CD4-positive, alpha-beta memory T cell (primary cell): ENCODE measurements at regions not wholly inside any gene's neighbourhood (a gene's known extent, or its start where the extent isn't known, plus 50 kb on each side); places are given as distances from the start of the nearest gene placed in this dataset.

Experiments used
- CTCF ChIA-PET: fragments of 350-600 bp; sonication (Branson Sonifier 250); formaldehyde crosslinking; loops from one replicate; lab custom pipeline; 2021; ENCODE audit warnings: inconsistent platforms; ENCODE audit not compliant: partially characterized antibody; lab: Charles Lee
- POLR2A ChIA-PET: fragments of 350-600 bp; sonication (Branson Sonifier 250); formaldehyde crosslinking; loops from one replicate; lab custom pipeline; 2021; ENCODE audit not compliant: partially characterized antibody; lab: Charles Lee
- DNase-seq, 5 donors: peaks; one replicate each; pipeline versions ENCODE4 v3.0.0 to v3.0.0-alpha.2; 2020 to 2022; ENCODE audit warnings: mixed read lengths in 1 of 5
- H3K27ac ChIP-seq: one replicate; pipeline ENCODE4 v1.7.0; 2013; ENCODE audit warnings: low read depth, low read length
- H3K27me3 ChIP-seq: 2 replicates; pipeline ENCODE4 v1.7.0; 2013; ENCODE audit warnings: mild to moderate bottlenecking, low read length, moderate library complexity; ENCODE audit not compliant: insufficient read depth
- H3K36me3 ChIP-seq: 2 replicates; pipeline ENCODE4 v1.7.0; 2013; ENCODE audit warnings: mild to moderate bottlenecking, low read length, moderate library complexity; ENCODE audit not compliant: insufficient read depth
- H3K4me1 ChIP-seq: 2 replicates; pipeline ENCODE4 v1.7.0; 2013; ENCODE audit warnings: mild to moderate bottlenecking, low read length, moderate library complexity; ENCODE audit not compliant: insufficient read depth
- H3K4me3 ChIP-seq, 2 donors: one replicate each; pipeline ENCODE4 v1.7.0; 2013; ENCODE audit warnings: low read length in 2 of 2, mild to moderate bottlenecking in 1 of 2
- H3K9me3 ChIP-seq, 2 donors: one replicate each; pipeline ENCODE4 v1.7.0; 2013; ENCODE audit warnings: low read length in 2 of 2, control low read depth in 1 of 2; ENCODE audit not compliant: control insufficient read depth in 1 of 2
- H3K27ac Mint-ChIP-seq, 7 donors: one replicate each; pipeline ENCODE4 v1.8.0; 2020 to 2021; ENCODE audit warnings: mixed read lengths in 7 of 7, mild to moderate bottlenecking in 6 of 7, inconsistent platforms in 3 of 7, moderate library complexity in 3 of 7
- H3K27me3 Mint-ChIP-seq, 2 donors: one replicate each; pipeline ENCODE4 v1.8.0; 2020 to 2021; ENCODE audit warnings: mixed read lengths in 2 of 2
- H3K36me3 Mint-ChIP-seq, 2 donors: one replicate each; pipeline ENCODE4 v1.8.0; 2020 to 2021; ENCODE audit warnings: mixed read lengths in 2 of 2, inconsistent platforms in 1 of 2, mild to moderate bottlenecking in 1 of 2
- H3K4me1 Mint-ChIP-seq, 4 donors: one replicate each; pipeline ENCODE4 v1.8.0; 2020 to 2021; ENCODE audit warnings: mixed read lengths in 4 of 4, mild to moderate bottlenecking in 1 of 4
- H3K4me3 Mint-ChIP-seq, 8 donors: one replicate each; pipeline ENCODE4 v1.8.0; 2020 to 2021; ENCODE audit warnings: mixed read lengths in 8 of 8, mild to moderate bottlenecking in 7 of 8, moderate library complexity in 6 of 8, inconsistent platforms in 3 of 8
- H3K9me3 Mint-ChIP-seq, 8 donors: one replicate each; pipeline ENCODE4 v1.8.0; 2020 to 2021; ENCODE audit warnings: mixed read lengths in 8 of 8, mild to moderate bottlenecking in 5 of 8, inconsistent platforms in 3 of 8, moderate library complexity in 1 of 8
- intact Hi-C: fragments of 100-400 bp; cut with micrococcal nuclease; formaldehyde crosslinking; loops from one replicate; pipeline ENCODE4 v1.15.1; 2023

DNA sequence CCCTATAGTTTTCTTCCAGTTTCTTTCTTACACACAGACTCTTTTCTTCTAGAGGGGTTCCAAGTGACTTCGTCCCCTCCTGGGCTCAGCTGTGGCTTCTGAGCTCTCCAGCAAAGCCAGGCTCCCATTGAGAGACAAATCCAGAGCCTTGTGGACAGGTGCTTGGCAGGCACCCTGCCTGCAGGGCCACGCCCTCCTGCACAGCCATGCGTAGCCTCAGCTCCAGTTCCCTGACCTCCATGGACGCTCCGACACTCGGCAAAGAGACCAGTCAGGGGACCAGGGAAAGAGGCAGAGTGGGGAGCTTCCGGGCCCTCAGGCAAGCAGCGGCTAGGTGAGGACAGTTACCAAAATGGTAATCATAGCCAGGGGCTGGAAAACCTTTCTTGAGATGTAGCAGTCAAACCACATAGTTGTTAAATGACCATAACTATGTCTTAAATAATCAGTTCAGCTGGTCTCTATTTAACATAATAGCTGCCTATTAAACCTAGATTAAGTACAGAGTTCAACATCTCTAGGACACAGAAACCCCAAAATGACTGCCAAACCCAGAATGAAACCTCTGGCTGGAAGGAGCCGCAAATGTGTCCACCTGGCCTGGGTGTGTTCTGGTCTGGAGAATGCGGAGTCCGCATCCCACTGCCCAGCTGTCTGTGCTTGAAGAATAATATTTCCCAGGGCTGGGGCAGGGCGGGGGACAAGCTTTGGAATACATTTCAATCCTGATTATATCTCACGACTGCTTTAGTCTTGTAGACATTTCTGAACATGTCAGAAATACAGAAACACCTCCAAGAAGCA is 69.3 kb upstream of the RGMA start:
- no peaks in the 10 kb centered on the region for H3K36me3 ChIP-seq
- no peaks in the 10 kb centered on the region for H3K36me3 Mint-ChIP-seq
- H3K4me3 ChIP-seq, result no peak overlapping the region
- peaks cover 1 to 2% (median 2%) of the 10 kb centered on the region in 4 donors for H3K4me1 Mint-ChIP-seq
- ChIA-PET POLR2A (no interaction called here), CTCF (no interaction called here)
- peaks cover 0 to 15% (median 4%) of the 10 kb centered on the region in 8 donors for H3K9me3 Mint-ChIP-seq
- H3K27me3 Mint-ChIP-seq, result no peaks in the 10 kb centered on the region
- H3K27ac Mint-ChIP-seq, result no peak overlapping the region
- H3K4me1 ChIP-seq, result peaks cover under 1% of the 10 kb centered on the region
- DNase-seq, result no peak
- no peaks in the 10 kb centered on the region for H3K27me3 ChIP-seq
- intact Hi-C loops, result no loop called here
- H3K27ac ChIP-seq, result no peak overlapping the region
- H3K9me3 ChIP-seq, result no peaks in the 10 kb centered on the region
- no peak overlapping the region for H3K4me3 Mint-ChIP-seq

DNA sequence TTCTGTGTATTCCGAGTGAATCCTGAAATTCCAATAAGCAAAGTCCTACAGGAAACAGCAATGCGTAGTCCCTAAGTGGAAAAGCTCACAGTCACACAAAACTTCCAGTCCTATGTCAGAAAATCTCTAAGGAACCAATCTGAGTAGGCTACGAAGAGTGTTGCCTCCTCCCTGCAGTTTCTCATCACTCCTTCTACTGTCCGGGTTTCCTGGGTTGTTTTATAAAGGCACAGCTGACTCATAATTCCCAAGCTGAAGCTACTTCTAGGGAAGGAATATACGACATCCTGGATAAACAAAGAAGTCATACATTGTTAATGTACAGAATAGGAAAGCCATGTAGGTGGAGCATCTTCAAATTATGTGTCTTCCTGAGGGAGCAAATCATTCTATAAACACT is 65.7 kb upstream of the RGMA start:
- Histone ChIP-seq H3K4me1 (peaks cover 19% of the 10 kb centered on the region), H3K27me3 (no peaks in the 10 kb centered on the region), H3K4me3 (no peak overlapping the region), H3K27ac (no peak overlapping the region), H3K9me3 (no peaks in the 10 kb centered on the region), H3K36me3 (no peaks in the 10 kb centered on the region)
- CTCF ChIA-PET, result interaction anchor here (1.5 kb wide), 1 partner anchor 67 kb away, joined by 4 read pairs; no protein-coding TSS in a partner anchor
- no peaks in the 10 kb centered on the region for H3K36me3 Mint-ChIP-seq
- no peak overlapping the region for H3K4me3 Mint-ChIP-seq
- peaks cover 0 to 2% of the 10 kb centered on the region in 2 donors for H3K27me3 Mint-ChIP-seq
- H3K4me1 Mint-ChIP-seq, result peaks cover 18 to 31% (median 26%) of the 10 kb centered on the region in 4 donors
- H3K9me3 Mint-ChIP-seq, result peaks cover 0 to 15% (median 4%) of the 10 kb centered on the region in 8 donors
- intact Hi-C loops, result no loop called here
- no peak for DNase-seq
- H3K27ac Mint-ChIP-seq, result no peak overlapping the region
- POLR2A ChIA-PET, result no interaction called here

DNA sequence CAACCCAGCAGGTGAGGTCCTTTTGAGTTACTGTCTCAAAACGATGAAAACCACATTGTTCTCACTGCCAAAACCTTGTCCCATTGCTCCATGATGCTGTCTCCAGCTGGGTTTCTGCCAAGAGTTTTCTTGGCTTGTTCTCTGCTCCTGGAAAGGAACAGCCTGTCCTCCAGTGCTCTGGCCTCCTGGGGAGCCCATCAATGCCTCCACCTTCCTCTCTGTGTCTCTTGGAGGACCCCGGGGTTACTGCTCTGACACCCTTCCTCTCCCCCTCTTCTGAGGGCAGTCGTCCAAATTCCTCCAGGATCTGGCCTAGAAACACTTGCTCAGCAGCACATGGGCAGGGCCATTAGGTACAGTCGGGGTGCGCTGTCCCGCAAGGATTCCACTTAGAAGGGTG is 63.9 kb upstream of the RGMA start:
- H3K4me1 Mint-ChIP-seq, result peaks cover 18 to 31% (median 26%) of the 10 kb centered on the region in 4 donors
- no peaks in the 10 kb centered on the region for H3K36me3 ChIP-seq
- DNase-seq, result no peak
- H3K27me3 Mint-ChIP-seq, result peaks cover 0 to 2% of the 10 kb centered on the region in 2 donors
- POLR2A ChIA-PET, result interaction anchor here (1.8 kb wide), 1 partner anchor 12 kb away, joined by 6 read pairs; no protein-coding TSS in a partner anchor
- intact Hi-C loops, result no loop called here
- H3K27ac Mint-ChIP-seq, result peak overlapping the region in 2 of 7 donors; percentile 6 to 24
- H3K4me3 Mint-ChIP-seq, result peak overlapping the region in 6 of 8 donors; percentile 11 to 75 (median 37)
- CTCF ChIA-PET, result interaction anchor here (1.0 kb wide), 1 partner anchor 65 kb away, joined by 6 read pairs; no protein-coding TSS in a partner anchor
- peaks cover 19% of the 10 kb centered on the region for H3K4me1 ChIP-seq
- no peaks in the 10 kb centered on the region for H3K36me3 Mint-ChIP-seq
- H3K9me3 Mint-ChIP-seq, result peaks cover 0 to 15% (median 4%) of the 10 kb centered on the region in 8 donors
- no peaks in the 10 kb centered on the region for H3K27me3 ChIP-seq
- H3K27ac ChIP-seq, result no peak overlapping the region
- no peaks in the 10 kb centered on the region for H3K9me3 ChIP-seq
- no peak overlapping the region for H3K4me3 ChIP-seq

DNA sequence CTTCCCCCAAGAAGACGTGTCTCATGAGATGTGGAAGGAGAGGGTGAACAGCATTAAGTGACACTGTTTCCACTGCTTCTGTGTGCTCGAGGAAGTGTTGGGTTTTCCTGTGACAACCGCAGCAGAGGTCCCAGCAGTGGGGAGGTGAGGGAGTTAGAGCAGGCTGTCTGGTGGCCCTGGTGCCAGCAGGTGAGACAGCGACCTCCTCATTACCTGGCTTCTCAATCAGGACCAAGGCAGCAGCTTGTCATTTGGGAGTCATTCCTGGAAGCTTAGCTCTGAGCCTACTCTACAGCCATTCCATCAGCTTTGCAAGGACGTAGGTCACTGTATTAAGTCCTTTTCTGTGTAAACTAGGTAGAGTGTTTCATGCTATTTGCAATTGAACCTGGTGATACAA is 63.3 kb upstream of the RGMA start:
- ChIA-PET CTCF (interaction anchor here (1.0 kb wide), 1 partner anchor 64 kb away, joined by 6 read pairs; no protein-coding TSS in a partner anchor), POLR2A (interaction anchor here (1.8 kb wide), 1 partner anchor 11 kb away, joined by 6 read pairs; no protein-coding TSS in a partner anchor)
- Mint-ChIP-seq H3K4me3 (peak overlapping the region in 7 of 8 donors; percentile 43 to 58 (median 53)), H3K4me1 (peaks cover 18 to 31% (median 26%) of the 10 kb centered on the region in 4 donors), H3K27me3 (peaks cover 0 to 2% of the 10 kb centered on the region in 2 donors), H3K36me3 (no peaks in the 10 kb centered on the region), H3K9me3 (peaks cover 0 to 15% (median 4%) of the 10 kb centered on the region in 8 donors), H3K27ac (peak overlapping the region in 6 of 7 donors; percentile 7 to 86 (median 49))
- Histone ChIP-seq H3K9me3 (no peaks in the 10 kb centered on the region), H3K4me1 (peaks cover 19% of the 10 kb centered on the region), H3K4me3 (no peak overlapping the region), H3K27me3 (no peaks in the 10 kb centered on the region), H3K36me3 (no peaks in the 10 kb centered on the region), H3K27ac (no peak overlapping the region)
- intact Hi-C loops, result no loop called here
- DNase-seq, result peak; percentile 39 to 66 (median 60)

DNA sequence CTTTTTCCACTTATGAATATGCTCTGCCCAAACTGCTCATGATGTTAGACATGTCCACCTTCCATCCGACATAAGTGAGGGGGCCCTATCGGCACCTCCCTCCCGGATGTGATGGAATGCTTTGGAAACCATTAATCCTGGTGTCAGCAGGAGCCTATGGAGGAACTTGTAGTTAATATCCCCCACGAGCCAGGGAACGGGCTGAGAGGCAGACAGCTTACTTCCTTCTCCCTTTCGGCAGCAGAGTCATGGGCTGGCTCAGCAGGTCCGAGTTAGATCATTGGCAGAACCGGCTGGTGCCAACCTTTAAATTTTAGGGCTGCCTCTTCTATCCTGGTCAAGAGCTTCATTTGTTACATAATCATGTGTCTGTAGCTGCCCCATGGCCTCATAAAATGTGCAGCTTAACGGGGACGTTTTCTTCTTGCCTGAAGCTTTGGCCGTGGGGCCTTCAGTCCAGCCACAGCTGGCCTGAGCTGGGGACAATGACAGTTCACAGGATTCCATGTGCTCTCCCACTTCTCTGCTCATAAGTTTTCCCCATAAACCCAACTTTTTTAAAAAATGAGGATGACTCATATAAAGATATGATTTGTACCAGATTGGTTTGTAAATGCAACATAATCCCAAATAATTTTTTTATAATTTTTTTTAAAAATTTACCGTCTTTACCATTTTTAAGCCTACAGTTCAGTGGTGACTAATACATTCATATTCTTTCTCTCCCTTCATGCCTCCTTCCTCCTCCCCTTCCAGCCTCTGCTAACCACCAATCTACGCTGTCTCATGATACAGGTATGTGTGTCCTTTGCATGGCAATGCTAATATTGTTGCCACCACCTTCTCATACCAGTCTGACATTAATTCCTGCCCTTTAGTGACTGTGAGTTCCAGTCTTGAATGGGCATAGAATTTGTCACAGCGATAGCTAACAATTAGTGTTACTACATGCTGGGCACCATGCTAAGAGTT is 62.2 kb upstream of the RGMA start:
- H3K4me1 ChIP-seq, result peaks cover 19% of the 10 kb centered on the region
- peaks cover 0 to 15% (median 4%) of the 10 kb centered on the region in 8 donors for H3K9me3 Mint-ChIP-seq
- no peak overlapping the region for H3K4me3 ChIP-seq
- peak overlapping the region in 1 of 8 donors; percentile 35 for H3K4me3 Mint-ChIP-seq
- peaks cover 18 to 31% (median 26%) of the 10 kb centered on the region in 4 donors for H3K4me1 Mint-ChIP-seq
- H3K9me3 ChIP-seq, result no peaks in the 10 kb centered on the region
- no peaks in the 10 kb centered on the region for H3K36me3 ChIP-seq
- peaks cover 0 to 2% of the 10 kb centered on the region in 2 donors for H3K27me3 Mint-ChIP-seq
- CTCF ChIA-PET, result no interaction called here
- no peak for DNase-seq
- no peaks in the 10 kb centered on the region for H3K27me3 ChIP-seq
- H3K27ac Mint-ChIP-seq, result peak overlapping the region in 2 of 7 donors; percentile 48 to 77
- H3K36me3 Mint-ChIP-seq, result no peaks in the 10 kb centered on the region
- no peak overlapping the region for H3K27ac ChIP-seq
- POLR2A ChIA-PET, result interaction anchor here (1.8 kb wide), 1 partner anchor 10 kb away, joined by 6 read pairs; no protein-coding TSS in a partner anchor
- intact Hi-C loops, result no loop called here

DNA sequence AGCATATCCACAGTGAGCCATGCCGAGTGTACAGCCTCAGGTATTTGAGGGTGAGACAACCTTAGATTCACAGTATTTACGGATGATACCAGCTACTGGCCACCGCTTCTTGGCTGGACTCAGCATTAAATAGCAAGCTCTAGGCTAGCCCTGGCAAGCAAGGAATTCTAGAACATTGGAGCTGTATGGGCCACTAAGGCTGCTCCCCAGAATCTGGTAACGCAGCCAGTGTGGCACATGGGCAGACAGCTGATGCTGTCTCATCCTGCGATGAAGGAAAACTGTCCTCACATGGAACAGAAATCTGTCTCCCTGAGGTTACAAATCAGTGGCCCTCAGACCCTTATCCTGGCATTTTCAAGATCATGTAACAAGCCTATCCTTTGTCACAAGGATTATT is 57.6 kb upstream of the RGMA start:
- peaks cover 6% of the 10 kb centered on the region for H3K4me1 ChIP-seq
- intact Hi-C loops, result no loop called here
- no peak overlapping the region for H3K4me3 Mint-ChIP-seq
- no peak overlapping the region for H3K4me3 ChIP-seq
- ChIA-PET CTCF (no interaction called here), POLR2A (no interaction called here)
- peaks cover 0 to 2% of the 10 kb centered on the region in 2 donors for H3K27me3 Mint-ChIP-seq
- H3K27ac Mint-ChIP-seq, result no peak overlapping the region
- no peaks in the 10 kb centered on the region for H3K27me3 ChIP-seq
- H3K36me3 Mint-ChIP-seq, result no peaks in the 10 kb centered on the region
- DNase-seq, result no peak
- no peak overlapping the region for H3K27ac ChIP-seq
- peaks cover 0 to 2% (median 0%) of the 10 kb centered on the region in 8 donors for H3K9me3 Mint-ChIP-seq
- H3K36me3 ChIP-seq, result no peaks in the 10 kb centered on the region
- H3K4me1 Mint-ChIP-seq, result peaks cover 8 to 30% (median 17%) of the 10 kb centered on the region in 4 donors
- H3K9me3 ChIP-seq, result no peaks in the 10 kb centered on the region
